HG03460 (cell line): ENCODE measurements at regions not wholly inside any gene's neighbourhood (a gene's known extent, or its start where the extent isn't known, plus 50 kb on each side); places are given as distances from the start of the nearest gene placed in this dataset.
A peak's percentile ranks its signal among the peaks of the same experiment; 100 is the strongest.
"Not testable (repeated sequence)": the region's sequence is repeated elsewhere in the genome, so short reads cannot be mapped to it uniquely, and the experiment has no call there.

ENCODE experiments used
- ATAC-seq: cut with Tn5 transposase; IDR thresholded peaks from one replicate; pipeline ENCODE4 v1.9.1; 2021; ENCODE audit not compliant: unreplicated experiment

- no peak for ATAC-seq
Measured at GRCh38 chr11:96447208-96448110, 57.6 kb downstream of the JRKL start.

GRCh38 chr11:96448225-96448624 lies 58.4 kb downstream of the JRKL start:
- no peak for ATAC-seq

GRCh38 chr11:96456111-96456510 lies 66.3 kb downstream of the JRKL start:
- ATAC-seq = no peak

DNA sequence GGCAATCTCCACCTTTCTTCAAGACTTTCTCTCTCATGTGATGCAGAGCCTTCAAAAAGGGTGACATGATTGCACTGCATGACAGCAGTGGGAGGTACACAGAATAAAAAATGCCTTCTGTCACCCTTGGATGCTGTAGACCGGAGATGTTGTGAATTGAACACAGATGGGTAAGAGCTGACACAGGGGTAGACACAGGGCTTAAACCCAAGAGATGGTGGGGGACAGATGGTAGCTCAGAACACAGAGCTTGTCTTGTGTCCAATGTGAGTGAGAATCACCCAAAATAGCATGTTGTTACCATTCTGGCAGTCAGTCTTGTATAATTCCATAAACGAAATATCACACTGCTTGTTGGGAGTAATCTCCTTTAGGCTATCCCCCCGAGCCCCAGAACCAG lies 69.9 kb downstream of the JRKL start:
- ATAC-seq = no peak

DNA sequence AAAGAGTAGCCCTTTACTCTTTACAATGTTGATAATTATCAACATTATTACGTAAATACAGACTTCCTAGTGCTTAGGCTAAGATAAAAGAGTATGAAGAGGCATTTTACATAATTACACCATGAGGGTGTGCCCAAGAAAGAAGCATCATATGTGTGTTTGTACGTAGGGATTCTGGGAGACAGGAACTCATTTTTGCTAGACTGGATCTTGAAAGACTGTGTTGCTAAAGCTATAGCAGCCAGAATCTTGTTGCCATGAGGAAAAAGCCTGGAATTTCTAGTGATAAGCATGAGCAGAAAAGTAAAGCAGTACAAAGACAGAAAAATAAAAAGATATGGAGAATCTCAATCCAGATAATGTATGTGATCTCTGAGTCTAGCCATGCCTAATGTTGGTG lies 72.1 kb downstream of the JRKL start:
- no peak for ATAC-seq

DNA sequence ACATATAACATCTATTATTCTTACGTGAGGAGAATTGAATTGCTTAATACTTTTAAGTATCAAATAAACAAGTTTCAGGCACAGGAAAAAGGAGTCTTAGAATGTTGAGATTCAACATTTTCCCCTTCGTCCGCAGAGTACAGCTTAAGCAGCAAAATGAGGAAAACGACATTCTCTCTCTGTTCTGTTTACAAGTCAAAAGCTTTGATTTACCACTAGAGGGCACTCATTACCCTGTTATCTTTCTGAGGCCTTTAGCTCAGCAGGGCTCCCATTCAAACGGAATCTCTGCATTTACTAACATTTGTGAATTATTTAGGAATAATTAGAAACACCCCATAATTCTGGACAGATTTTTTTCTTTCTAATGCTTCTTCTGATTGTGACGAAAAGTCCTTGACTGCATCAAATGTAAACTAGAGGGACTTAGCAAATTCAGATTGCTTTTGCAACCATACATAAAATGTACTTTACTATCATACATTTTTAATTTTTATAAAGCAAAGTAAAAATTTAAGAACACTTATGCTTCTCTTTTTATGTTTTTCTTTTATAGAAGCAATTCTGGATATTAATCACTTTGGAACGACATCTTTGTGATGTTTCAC lies 75.0 kb downstream of the JRKL start:
- ATAC-seq = peak; percentile 91

GRCh38 chr11:96465512-96465911 lies 75.7 kb downstream of the JRKL start:
- no peak for ATAC-seq

DNA sequence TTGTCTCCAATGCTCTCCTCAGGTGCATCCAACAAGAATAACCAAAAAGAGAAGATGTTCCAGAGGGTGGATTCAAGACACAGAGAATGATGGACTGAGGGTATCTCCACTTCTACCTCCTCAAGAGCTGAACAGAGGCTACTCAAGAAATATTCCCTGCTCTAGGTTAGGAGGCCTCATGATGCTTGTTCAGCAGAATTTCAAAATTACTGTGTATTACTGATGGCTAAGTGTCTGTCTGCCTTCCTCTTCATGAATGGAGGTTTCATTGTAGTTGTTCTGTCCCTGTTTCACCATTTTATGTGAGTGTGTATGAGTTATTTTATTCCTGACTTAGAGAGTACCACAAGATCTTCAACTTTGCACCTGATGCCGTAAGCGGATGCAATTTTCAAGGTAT lies 76.8 kb downstream of the JRKL start:
- ATAC-seq = no peak

DNA sequence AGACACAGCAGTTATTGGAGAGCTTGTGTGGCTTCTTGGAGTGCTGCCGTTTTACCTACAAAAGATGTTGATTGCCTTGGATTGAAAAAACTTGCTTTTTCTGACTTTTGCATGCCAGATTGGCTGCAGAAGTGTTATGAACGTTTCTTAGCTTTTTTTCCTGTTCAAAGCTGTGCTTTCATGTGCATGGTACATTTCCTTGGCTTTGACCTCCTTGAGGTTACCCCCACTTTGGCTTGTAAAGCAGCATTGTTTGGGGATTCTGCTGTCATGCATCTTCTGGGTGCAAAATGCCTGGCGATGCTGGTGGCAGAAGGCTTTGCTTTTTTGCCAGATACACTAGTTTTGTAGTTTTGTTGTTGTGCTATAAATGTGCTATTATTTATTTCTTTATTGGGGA lies 80.0 kb downstream of the JRKL start:
- ATAC-seq = no peak

GRCh38 chr11:96470521-96470920 lies 80.7 kb downstream of the JRKL start:
- ATAC-seq = no peak

DNA sequence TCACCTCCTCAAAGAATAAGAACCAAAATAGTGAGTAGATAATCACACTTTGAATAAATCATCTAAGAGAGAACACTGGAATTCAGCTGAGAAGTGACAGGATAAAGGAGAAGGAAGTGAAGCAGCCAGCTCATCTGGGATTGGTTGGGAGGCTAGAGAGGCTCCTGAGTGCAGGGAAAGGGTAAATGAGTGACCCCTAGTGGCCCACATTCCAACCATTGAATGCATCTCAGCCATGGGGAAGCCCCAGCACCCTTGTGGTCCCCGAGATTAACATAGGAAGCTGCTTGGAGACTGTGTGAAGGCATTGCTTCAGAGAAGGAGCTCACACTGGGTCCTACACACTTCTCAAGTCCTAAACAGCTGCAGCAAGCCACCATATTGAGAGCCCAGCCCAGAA lies 82.3 kb downstream of the JRKL start:
- no peak for ATAC-seq

DNA sequence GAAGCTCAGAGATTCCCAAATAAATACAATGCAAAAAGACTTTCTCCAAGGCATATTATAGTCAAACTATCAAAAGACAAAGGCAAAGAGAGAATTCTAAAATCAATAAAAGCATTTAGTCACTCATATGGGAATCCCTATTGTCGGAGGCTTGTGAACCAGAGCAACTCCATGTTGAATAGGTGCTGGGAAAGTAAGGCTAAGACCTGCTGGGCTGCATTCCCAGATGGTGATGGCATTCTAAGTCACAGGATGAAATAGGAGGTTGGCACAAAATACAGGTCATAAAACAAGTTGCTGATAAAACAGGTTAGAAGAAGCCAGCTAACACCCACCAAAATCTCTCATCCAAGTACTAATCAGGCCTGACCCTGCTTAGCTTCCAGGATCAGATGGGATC lies 84.5 kb downstream of the JRKL start:
- ATAC-seq = no peak

DNA sequence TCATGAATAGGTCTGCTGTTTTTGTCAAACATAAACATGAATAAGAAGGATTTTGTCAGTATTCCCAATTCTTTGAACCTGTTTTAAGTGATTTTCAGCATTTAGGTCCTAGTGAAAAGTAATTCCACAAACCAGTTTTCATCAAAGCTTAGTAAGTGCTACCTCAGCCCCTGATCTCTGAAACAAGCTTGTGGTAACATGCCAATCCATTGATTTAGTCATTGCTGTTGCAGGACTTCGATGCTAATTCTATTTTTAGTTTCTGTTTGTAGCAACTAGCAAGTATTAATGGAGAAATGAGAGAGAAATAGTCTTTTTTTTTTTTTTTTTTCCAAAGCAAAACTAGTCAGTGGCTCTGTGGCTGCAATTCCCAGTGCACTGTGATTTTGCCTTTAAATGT lies 91.4 kb downstream of the JRKL start:
- no peak for ATAC-seq

DNA sequence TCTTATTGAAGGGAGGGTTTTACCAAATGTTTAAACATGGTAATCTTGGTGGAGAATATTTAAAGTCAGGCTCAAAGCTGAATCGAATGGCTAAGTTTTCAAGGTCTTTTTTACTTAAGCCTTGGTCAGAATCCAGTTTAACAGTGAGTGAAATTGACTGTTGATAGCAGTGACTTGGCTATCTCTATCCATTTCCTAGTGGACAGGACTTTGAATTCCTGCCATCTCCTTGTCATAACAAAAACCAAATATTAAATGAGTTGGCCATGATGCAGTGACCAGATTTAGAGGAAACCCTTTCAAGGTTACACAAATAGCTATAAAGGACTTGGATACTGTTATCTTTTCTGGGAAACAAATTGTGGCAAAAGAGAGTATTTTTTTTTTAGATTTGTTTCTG lies 92.0 kb downstream of the JRKL start:
- no peak for ATAC-seq

- no peak for ATAC-seq
Measured at GRCh38 chr11:96482193-96482592, 92.4 kb downstream of the JRKL start.

- no peak for ATAC-seq
Measured at GRCh38 chr11:96483374-96483955, 93.7 kb downstream of the JRKL start.

DNA sequence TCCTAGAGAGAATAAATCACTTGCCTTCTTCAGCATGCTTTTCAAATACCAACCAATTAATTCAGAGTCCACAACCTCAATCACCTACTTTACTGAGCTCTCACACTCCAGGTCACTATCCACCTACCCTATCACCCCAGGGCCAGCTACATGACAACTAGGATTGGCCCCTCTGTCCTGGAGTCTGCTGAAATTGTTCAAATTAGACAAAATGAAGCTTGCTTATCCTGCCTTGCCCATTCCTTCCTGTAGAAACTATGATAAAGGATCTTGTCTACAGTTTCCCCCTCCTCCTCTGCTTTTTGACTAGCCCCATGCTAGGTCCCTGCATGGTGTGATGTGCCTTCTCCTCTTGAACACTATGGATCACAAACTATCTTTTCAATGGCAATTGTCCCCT lies 94.5 kb downstream of the JRKL start:
- no peak for ATAC-seq

GRCh38 chr11:96486890-96487611 lies 97.2 kb downstream of the JRKL start:
- no peak for ATAC-seq

DNA sequence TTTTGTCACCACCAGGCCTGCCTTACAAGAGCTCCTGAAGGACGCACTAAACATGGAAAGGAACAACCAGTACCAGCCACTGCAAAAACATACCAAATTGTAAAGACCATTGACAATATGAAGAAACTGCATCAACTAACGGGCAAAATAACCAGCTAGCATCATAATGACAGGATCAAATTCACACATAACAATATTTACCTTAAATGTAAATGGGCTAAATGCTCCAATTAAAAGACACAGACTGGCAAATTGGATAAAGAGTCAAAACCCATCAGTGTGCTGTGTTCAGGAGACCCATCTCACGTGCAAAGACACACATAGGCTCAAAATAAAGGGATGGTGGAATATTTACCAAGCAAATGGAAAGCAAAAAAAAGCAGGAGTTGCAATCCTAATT lies 99.1 kb downstream of the JRKL start:
- ATAC-seq = not testable (repeated sequence)

GRCh38 chr11:96500440-96500839 lies 110.6 kb downstream of the JRKL start:
- ATAC-seq = no peak

GRCh38 chr11:96506041-96506440 lies 116.2 kb downstream of the JRKL start:
- ATAC-seq = no peak

- ATAC-seq = no peak
Measured at GRCh38 chr11:96506953-96507354, 117.1 kb downstream of the JRKL start.
